ENCODE measurements at regions not wholly inside any gene's neighbourhood (a gene's known extent, or its start where the extent isn't known, plus 50 kb on each side); places are given as distances from the start of the nearest gene placed in this dataset.
"Not testable (repeated sequence)": the region's sequence is repeated elsewhere in the genome, so short reads cannot be mapped to it uniquely, and the experiment has no call there.

DNA sequence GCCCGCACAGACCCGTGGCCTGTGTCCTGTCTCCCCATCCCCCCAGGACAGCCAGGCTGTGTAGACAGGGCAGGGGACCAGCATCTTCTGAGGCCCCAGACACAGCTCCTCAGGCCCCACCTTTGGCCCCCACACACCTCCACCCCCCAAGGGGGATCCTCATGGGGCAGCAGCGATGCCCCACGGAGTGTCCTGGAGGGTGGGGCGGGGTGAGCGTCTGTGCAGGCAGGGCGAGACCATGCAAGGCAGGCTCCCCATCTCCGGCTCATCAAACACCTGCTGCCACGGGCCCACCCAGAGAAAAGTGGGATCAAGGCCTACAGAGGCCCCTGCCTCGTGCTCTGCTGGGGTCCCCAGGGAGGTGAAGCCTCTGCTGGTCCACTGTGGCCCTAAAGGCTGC lies 118.7 kb upstream of the FOXD4L5 start:
- Histone ChIP-seq H3K4me3 (no peak overlapping the region), H3K36me3 (no peaks in the 10 kb centered on the region), H3K4me1 (no peaks in the 10 kb centered on the region), H3K27ac (no peak overlapping the region), H3K9me3 (peaks cover 0 to 4% (median 0%) of the 10 kb centered on the region in 3 donors), H3K27me3 (no peaks in the 10 kb centered on the region)
- TF ChIP-seq, protein P1, sequence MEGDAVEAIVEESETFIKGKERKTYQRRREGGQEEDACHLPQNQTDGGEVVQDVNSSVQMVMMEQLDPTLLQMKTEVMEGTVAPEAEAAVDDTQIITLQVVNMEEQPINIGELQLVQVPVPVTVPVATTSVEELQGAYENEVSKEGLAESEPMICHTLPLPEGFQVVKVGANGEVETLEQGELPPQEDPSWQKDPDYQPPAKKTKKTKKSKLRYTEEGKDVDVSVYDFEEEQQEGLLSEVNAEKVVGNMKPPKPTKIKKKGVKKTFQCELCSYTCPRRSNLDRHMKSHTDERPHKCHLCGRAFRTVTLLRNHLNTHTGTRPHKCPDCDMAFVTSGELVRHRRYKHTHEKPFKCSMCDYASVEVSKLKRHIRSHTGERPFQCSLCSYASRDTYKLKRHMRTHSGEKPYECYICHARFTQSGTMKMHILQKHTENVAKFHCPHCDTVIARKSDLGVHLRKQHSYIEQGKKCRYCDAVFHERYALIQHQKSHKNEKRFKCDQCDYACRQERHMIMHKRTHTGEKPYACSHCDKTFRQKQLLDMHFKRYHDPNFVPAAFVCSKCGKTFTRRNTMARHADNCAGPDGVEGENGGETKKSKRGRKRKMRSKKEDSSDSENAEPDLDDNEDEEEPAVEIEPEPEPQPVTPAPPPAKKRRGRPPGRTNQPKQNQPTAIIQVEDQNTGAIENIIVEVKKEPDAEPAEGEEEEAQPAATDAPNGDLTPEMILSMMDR (IDR thresholded peaks at IDR 0.05): no peak
- intact Hi-C loops (cut with DNase I; ENCODE audit: low total_unique reads): no loop called here
- DNase-seq: no peak

DNA sequence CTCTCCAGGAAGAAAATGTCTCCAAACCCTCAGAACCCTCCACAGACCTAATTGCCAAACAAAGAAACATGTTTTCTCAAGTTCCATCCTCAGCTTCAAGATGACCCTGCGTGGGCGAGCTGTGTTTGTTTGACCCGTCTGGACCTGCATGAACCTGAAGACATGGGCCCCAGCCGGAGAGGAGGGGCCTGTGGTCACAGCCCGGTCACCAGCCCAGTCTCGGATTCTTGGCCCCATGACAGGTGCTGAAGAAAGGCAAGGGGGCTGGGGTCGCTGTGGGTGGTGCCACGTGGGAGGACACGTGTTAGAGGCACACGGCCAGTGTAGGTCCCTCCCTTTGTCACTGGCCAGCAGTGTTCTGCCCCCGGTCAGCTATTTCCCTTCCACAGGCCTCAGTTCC lies 118.1 kb upstream of the FOXD4L5 start:
- H3K4me3 ChIP-seq; H3K27me3 ChIP-seq; H3K4me1 ChIP-seq; H3K36me3 ChIP-seq; DNase-seq; H3K27ac ChIP-seq; intact Hi-C loops (cut with DNase I; ENCODE audit: low total_unique reads); H3K9me3 ChIP-seq: not testable (repeated sequence)

DNA sequence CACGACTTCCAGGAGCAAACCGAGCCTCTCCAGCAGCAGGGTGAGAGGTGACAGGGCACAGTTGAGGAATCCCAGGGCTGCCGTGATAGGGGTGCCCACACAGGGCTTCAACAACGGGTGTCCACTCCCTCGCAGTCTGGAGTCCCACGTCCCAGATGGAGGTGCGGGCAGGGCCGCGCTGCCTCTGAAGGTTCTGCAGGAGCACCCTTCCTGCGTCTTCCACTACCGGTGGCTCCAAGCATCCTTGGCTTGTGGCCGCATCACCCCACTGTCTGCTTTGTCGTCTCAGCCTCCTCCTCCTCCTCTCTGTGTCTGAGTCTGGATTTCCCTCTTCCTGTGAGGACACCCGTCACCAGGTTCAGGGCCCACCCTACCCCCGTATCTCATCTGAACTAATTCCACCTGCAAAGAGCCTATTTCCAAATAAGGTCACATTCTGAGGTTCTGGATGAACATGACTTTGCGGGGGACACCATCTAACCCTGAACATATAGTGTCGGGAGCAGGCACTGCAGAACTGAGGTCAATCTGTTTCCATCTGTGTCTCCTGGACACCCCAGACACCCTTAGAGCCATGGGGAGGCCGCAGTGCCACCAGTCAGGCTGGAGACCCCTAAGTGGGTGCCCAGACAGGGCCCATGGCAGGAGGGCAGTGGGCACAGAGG lies 117.3 kb upstream of the FOXD4L5 start:
- H3K36me3 ChIP-seq; H3K4me3 ChIP-seq; H3K27me3 ChIP-seq; intact Hi-C loops (cut with DNase I; ENCODE audit: low total_unique reads); H3K27ac ChIP-seq; DNase-seq; H3K4me1 ChIP-seq; H3K9me3 ChIP-seq: not testable (repeated sequence)

DNA sequence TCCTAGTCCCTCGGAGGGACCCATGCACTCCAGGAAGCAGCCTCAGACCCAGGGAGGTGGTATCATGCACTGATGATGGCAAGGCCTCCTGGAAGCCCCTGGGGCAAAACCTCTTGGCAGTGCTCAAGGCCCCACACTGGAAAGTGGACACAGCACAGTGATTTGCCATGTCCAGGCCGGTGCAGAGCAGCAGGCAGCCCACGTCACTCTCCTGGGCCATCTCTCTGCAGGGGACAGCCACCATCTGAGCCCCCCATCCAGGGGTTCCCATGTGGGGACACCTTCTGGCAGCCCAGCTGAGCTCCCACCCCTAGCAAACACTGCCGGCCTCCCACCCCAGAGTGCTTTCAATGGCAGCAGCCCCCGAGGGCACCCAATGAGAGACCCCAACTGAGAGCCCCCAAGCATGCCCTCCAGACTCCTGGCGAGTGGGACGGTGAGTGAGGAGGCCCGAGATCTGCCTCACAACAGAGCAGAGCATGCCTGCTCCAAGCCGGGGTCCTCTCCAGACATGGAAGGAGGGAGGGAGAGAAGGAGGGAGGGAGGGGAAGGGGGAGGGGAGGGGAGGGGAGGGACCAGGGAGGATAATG lies 116.5 kb upstream of the FOXD4L5 start:
- H3K27ac ChIP-seq; H3K9me3 ChIP-seq; H3K4me3 ChIP-seq; intact Hi-C loops (cut with DNase I; ENCODE audit: low total_unique reads); H3K27me3 ChIP-seq; DNase-seq; H3K4me1 ChIP-seq; H3K36me3 ChIP-seq: not testable (repeated sequence)

DNA sequence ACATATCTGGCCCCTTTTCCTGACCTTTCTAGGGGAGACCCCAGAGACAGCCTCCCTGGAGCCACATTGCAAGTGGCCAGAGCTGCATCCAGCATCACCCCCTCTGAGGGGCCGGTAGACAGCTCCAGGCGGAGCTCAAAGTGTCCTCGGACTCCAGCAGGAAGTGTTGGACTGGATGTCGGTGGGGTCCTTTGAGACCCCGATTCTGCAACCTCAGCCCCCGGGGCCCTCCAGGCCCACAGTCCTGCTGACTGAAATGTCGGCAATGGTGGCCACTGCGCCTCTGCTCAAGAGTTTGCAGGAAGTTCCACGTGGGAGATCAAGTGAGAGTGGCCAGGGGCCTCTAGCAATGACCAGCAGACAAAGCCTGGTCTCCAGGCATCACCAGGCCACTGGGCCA lies 115.9 kb upstream of the FOXD4L5 start:
- intact Hi-C loops (cut with DNase I; ENCODE audit: low total_unique reads): no loop called here
- H3K4me1 ChIP-seq: no peaks in the 10 kb centered on the region
- no peaks in the 10 kb centered on the region for H3K36me3 ChIP-seq
- no peaks in the 10 kb centered on the region for H3K27me3 ChIP-seq
- H3K27ac ChIP-seq: no peak overlapping the region
- DNase-seq: no peak
- peaks cover 0 to 4% (median 0%) of the 10 kb centered on the region in 3 donors for H3K9me3 ChIP-seq
- H3K4me3 ChIP-seq: no peak overlapping the region
- TF ChIP-seq, protein P1 (IDR thresholded peaks at IDR 0.05): no peak

DNA sequence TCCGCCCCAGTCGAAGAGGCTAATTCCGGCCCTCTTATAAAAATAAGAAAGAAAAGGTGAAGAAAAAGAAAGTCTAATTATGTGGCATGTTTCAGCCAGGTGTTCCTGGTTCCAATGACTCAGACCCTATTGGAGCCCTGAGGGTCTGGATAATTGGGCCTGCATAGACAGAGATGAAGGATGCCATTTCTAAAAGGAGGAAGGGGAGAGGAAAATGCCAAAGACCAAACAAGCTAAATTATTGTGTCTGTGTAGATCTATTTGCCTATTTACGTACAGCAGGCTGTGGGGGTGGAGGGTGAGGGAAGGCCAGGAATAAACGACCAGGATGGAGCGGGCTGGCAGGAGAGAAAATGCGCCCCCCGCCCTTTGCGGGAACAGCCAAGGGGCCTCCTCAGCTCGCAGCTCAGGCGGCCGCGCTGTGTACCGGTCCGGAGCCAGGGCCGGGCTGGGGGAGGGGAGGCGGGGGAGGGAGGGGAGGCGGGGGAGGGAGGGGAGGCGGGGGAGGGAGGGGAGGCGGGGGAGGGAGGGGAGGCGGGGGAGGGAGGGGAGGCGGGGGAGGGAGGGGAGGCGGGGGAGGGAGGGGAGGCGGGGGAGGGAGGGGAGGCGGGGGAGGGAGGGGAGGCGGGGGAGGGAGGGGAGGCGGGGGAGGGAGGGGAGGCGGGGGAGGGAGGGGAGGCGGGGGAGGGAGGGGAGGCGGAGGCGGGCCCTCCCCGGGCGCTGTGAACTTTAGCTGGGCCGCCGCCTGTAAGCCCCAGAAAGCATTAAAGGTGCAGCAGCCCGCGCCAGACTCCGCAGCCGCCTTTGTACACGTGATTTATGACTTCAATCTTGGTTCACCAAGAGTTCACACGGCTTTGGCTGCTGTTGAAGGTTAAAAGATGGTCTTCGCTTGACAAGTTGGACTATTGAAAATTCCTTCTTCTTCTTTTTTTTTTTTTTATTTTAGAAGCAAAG lies 113.0 kb upstream of the FOXD4L5 start:
- H3K4me1 ChIP-seq; H3K36me3 ChIP-seq; DNase-seq; H3K27me3 ChIP-seq; intact Hi-C loops (cut with DNase I; ENCODE audit: low total_unique reads); H3K27ac ChIP-seq; H3K4me3 ChIP-seq; H3K9me3 ChIP-seq: not testable (repeated sequence)

DNA sequence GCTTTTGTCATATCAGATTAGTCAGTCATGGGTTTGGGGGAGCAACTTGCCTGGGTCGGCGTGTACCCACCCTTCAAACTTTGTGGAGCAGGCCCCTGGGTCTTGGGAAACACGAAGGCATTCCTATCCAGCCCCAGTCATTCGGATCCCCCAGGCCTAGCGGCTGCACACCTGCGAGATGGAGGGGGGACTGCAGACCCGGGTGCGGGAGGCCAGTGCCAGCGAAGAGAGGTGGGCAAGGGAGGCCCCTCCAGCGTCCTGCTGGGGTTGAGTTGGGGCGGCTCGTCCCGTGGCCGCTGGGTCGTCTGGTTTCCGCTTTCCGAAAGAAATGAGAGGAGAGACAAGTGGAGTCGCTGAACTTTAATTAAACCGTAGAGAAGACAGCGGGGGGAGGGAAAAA lies 112.2 kb upstream of the FOXD4L5 start:
- H3K27ac ChIP-seq; H3K27me3 ChIP-seq; H3K9me3 ChIP-seq; H3K4me3 ChIP-seq; DNase-seq; intact Hi-C loops (cut with DNase I; ENCODE audit: low total_unique reads); H3K4me1 ChIP-seq; H3K36me3 ChIP-seq: not testable (repeated sequence)

DNA sequence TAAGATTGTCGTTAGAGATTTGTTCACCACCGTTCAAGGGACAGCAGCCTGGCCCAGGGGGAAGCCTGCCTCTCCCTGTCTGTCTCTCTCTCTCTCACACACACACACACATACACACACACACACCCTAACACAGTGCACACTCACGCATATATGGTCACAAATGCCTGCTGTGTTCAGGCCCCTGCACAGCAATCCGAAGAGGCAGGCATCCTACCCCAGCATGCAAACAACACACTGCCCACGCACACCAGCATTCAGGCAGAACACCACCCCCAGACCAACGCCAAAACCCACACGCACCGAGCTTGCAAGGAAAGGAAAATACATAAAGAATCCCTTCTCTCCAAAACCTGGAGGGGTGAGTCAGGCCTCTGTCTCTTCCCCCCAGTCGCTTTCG lies 111.6 kb upstream of the FOXD4L5 start:
- H3K4me3 ChIP-seq; H3K27me3 ChIP-seq; H3K36me3 ChIP-seq; DNase-seq; intact Hi-C loops (cut with DNase I; ENCODE audit: low total_unique reads); H3K4me1 ChIP-seq; H3K9me3 ChIP-seq; H3K27ac ChIP-seq: not testable (repeated sequence)

DNA sequence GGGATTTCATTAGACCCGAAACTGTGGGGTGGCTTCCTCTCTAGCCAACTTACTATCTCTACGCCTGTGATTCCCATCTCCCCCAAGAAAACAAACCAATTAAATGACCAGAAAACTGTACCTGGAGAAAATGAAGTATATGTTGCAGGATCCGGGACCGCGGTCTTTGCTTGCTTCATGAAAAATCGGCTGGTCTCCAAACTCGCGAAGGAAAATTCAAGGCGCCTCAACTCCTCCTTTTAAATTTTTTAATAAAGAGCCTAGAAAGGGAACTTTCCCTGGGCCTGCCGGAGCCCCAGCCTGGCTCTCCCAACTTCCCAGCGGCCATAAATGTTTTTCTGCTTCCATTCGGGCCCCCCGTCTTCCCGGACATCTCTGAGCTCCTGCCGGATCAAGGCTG lies 110.8 kb upstream of the FOXD4L5 start:
- H3K27me3 ChIP-seq; H3K36me3 ChIP-seq; H3K4me1 ChIP-seq; intact Hi-C loops (cut with DNase I; ENCODE audit: low total_unique reads); DNase-seq; H3K9me3 ChIP-seq; H3K27ac ChIP-seq; H3K4me3 ChIP-seq: not testable (repeated sequence)

DNA sequence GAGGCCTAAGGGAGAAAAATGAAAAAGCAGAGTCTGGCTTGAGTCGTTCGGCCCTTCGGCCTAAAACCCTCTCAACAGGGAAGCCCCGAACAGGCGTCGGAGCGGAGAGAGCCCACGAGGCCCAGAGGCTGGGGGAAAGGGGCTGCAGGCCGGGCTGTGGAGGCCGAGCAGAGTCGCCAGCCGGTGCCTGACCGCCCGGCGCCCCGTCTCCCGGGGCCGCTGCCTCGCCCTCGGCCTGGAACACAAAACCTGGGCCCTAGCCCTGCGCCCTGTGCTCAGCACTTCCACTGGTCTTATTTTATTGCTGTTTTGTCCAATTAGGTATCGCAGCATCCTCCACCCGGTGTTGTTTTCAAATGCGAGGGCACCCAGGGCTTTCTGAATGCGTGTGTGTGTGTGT lies 110.1 kb upstream of the FOXD4L5 start:
- H3K4me3 ChIP-seq; DNase-seq; H3K27me3 ChIP-seq; intact Hi-C loops (cut with DNase I; ENCODE audit: low total_unique reads); H3K27ac ChIP-seq; H3K4me1 ChIP-seq; H3K9me3 ChIP-seq; H3K36me3 ChIP-seq: not testable (repeated sequence)

DNA sequence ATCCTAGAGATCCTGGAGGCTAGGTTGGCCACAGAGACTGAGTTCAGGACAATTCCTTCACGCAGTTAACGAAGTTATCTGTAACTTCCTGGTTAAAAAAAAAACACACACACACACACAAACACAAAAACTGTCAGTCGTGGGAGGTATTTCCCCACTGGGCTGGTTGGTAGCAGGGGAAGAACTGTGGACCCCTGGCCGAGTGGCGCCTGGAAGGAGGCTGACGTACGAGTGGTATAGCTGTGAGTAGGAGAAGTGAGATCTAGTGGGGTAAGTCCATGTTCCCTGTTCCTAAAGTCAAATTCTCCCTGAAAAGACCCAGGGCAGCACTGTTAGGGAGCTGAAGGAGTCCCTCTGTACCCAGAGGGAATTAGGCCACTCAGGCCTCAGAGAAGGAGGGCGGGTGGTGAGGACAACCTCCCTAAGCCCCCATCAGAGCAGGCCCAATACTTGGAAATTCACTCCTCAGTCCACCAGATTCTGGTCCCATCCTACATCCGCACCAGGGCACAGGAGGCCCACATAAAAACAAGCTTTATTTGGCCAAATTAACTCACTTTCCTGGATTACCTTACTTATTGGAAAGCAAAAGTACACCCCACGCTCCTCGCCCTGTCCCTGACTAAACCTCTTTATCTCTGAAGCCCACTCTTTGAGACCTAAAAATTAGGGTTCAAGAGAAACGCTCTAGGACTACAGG lies 108.3 kb upstream of the FOXD4L5 start:
- DNase-seq; H3K27ac ChIP-seq; H3K36me3 ChIP-seq; H3K4me3 ChIP-seq; H3K4me1 ChIP-seq; intact Hi-C loops (cut with DNase I; ENCODE audit: low total_unique reads); H3K27me3 ChIP-seq; H3K9me3 ChIP-seq: not testable (repeated sequence)
